ENCODE measurements at regions not wholly inside any gene's neighbourhood (a gene's known extent, or its start where the extent isn't known, plus 50 kb on each side); places are given as distances from the start of the nearest gene placed in this dataset.

DNA sequence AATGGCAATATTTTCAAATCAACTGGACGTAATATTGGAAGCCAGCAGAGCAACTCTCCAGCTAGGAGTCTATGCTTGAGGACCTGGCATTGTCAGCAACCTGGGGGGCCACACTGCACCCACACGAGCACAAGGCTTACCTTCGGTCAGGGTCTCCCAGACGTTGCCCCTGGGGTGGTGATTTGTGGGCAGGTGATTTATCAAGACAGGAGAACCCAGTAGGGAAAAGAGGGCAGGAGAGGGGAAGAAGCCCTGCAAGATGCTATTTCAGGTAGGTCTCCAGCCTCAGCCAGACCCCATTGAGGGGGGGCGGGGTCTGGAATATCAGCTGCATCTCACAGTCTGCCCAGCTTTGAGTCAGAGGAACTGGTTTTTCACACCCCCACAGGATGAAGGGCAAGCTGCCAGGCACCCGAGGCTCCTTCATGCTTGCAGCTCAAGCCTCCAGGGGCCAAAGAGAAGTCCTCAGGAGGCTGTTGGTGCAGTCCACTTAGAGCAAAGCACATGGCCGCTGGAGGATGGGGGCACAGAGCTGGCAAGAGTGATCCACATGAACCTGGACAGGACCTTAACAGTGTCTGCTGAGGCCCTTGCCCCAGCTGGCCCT lies 80.9 kb upstream of the UQCRFS1 start:
- Mint-ChIP-seq H3K27ac (ENCODE audit: unreplicated experiment) (no peak overlapping the region), H3K27me3 (ENCODE audit: low read depth) (peaks cover 4% of the 10 kb centered on the region), H3K4me3 (ENCODE audit: unreplicated experiment) (no peak overlapping the region)

GRCh38 chr19:29294343-29294811 lies 81.4 kb upstream of the UQCRFS1 start:
- Mint-ChIP-seq H3K9me3 (ENCODE audit: low read depth) (peaks cover 5% of the 10 kb centered on the region), H3K36me3 (ENCODE audit: low read depth) (no peaks in the 10 kb centered on the region), H3K4me1 (ENCODE audit: low read depth) (no peaks in the 10 kb centered on the region), H3K27ac (ENCODE audit: unreplicated experiment) (no peak overlapping the region), H3K4me3 (ENCODE audit: unreplicated experiment) (no peak overlapping the region), H3K27me3 (ENCODE audit: low read depth) (peaks cover 4% of the 10 kb centered on the region)
- TF ChIP-seq, protein P1, sequence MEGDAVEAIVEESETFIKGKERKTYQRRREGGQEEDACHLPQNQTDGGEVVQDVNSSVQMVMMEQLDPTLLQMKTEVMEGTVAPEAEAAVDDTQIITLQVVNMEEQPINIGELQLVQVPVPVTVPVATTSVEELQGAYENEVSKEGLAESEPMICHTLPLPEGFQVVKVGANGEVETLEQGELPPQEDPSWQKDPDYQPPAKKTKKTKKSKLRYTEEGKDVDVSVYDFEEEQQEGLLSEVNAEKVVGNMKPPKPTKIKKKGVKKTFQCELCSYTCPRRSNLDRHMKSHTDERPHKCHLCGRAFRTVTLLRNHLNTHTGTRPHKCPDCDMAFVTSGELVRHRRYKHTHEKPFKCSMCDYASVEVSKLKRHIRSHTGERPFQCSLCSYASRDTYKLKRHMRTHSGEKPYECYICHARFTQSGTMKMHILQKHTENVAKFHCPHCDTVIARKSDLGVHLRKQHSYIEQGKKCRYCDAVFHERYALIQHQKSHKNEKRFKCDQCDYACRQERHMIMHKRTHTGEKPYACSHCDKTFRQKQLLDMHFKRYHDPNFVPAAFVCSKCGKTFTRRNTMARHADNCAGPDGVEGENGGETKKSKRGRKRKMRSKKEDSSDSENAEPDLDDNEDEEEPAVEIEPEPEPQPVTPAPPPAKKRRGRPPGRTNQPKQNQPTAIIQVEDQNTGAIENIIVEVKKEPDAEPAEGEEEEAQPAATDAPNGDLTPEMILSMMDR (IDR thresholded peaks at IDR 0.05) = no peak
- no peak for DNase-seq (ENCODE audit: low spot score)

More for the DNA sequence above, 80.9 kb upstream of the UQCRFS1 start:
- TF ChIP-seq, protein P1 (IDR thresholded peaks at IDR 0.05) = no peak
- Mint-ChIP-seq H3K9me3 (ENCODE audit: low read depth) (peaks cover 5% of the 10 kb centered on the region), H3K4me1 (ENCODE audit: low read depth) (no peaks in the 10 kb centered on the region), H3K36me3 (ENCODE audit: low read depth) (no peaks in the 10 kb centered on the region)
- no peak for DNase-seq (ENCODE audit: low spot score)

DNA sequence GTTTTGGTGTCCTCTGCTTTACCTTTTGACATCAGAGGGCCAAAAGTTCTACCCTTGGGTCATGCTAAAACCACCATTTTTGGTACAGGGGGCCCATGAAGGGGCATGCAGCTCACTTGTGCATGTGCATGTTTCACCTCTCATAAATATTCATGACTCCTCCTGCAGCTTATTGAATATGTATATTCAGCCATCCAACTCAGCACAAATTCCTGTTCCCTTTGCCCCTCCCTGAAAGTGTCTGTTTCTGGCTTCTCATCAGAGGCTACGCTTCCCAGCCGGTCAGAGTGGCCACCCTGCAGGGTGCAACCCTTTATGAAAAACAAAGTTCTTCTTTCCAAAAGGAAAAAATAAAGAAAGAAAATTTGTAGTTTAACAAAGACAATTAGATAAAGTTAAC lies 82.3 kb upstream of the UQCRFS1 start:
- no peak for DNase-seq (ENCODE audit: low spot score)
- Mint-ChIP-seq H3K4me1 (ENCODE audit: low read depth) (no peaks in the 10 kb centered on the region), H3K9me3 (ENCODE audit: low read depth) (peaks cover 5% of the 10 kb centered on the region), H3K27ac (ENCODE audit: unreplicated experiment) (no peak overlapping the region), H3K4me3 (ENCODE audit: unreplicated experiment) (no peak overlapping the region), H3K36me3 (ENCODE audit: low read depth) (no peaks in the 10 kb centered on the region), H3K27me3 (ENCODE audit: low read depth) (peaks cover 4% of the 10 kb centered on the region)
- TF ChIP-seq, protein P1 (IDR thresholded peaks at IDR 0.05) = no peak

DNA sequence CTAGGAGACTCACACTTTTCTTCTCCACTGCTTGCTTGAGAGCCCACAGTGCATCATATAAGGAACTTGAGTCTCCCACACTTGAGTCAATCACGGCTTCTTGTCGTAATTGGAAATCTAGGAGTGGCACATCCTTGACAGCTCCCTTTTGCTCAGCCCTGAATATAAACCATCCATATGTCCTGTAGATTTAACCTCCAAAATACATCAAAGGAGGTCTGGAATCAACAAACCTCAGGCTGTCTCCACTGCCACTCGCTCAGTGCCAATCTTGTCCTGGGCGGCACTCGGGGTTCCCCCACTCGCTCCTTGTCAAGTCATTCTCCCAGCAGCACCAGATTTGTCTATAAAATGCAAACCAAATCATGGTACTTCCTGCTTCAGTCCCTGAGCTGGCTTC lies 84.4 kb upstream of the UQCRFS1 start:
- peaks cover 4% of the 10 kb centered on the region for H3K27me3 Mint-ChIP-seq (ENCODE audit: low read depth)
- no peaks in the 10 kb centered on the region for H3K36me3 Mint-ChIP-seq (ENCODE audit: low read depth)

GRCh38 chr19:29299416-29300380 lies 86.7 kb upstream of the UQCRFS1 start:
- H3K4me1 Mint-ChIP-seq (ENCODE audit: low read depth) = no peaks in the 10 kb centered on the region
- DNase-seq (ENCODE audit: low spot score) = no peak
- no peak overlapping the region for H3K4me3 Mint-ChIP-seq (ENCODE audit: unreplicated experiment)

More for the DNA sequence above, 84.4 kb upstream of the UQCRFS1 start:
- TF ChIP-seq, protein P1 (IDR thresholded peaks at IDR 0.05) = no peak
- DNase-seq (ENCODE audit: low spot score) = no peak
- no peak overlapping the region for H3K4me3 Mint-ChIP-seq (ENCODE audit: unreplicated experiment)
- H3K27ac Mint-ChIP-seq (ENCODE audit: unreplicated experiment) = no peak overlapping the region
- peaks cover 5% of the 10 kb centered on the region for H3K9me3 Mint-ChIP-seq (ENCODE audit: low read depth)
- no peaks in the 10 kb centered on the region for H3K4me1 Mint-ChIP-seq (ENCODE audit: low read depth)

More at GRCh38 chr19:29299416-29300380, 86.7 kb upstream of the UQCRFS1 start:
- Mint-ChIP-seq H3K27me3 (ENCODE audit: low read depth) (peaks cover 4% of the 10 kb centered on the region), H3K36me3 (ENCODE audit: low read depth) (no peaks in the 10 kb centered on the region), H3K27ac (ENCODE audit: unreplicated experiment) (no peak overlapping the region), H3K9me3 (ENCODE audit: low read depth) (peaks cover 5% of the 10 kb centered on the region)
- TF ChIP-seq, protein P1 (IDR thresholded peaks at IDR 0.05) = no peak
